Activated B cell treated with CpG ODN at 0.5 μM for 24 hours (primary cell): ENCODE measurements at regions not wholly inside any gene's neighbourhood (a gene's known extent, or its start where the extent isn't known, plus 50 kb on each side); places are given as distances from the start of the nearest gene placed in this dataset.

Source experiments
- ATAC-seq: fragments of 200-7000 bp; cut with Tn5 transposase; one replicate; pipeline ENCODE4 v1.10.0; 2021; ENCODE audit warnings: low read depth, mild to moderate bottlenecking, moderate library complexity
- CTCF ChIA-PET: fragments of 350-600 bp; sonication (Branson Sonifier 250); formaldehyde crosslinking; loops from one replicate; lab custom pipeline; 2021; ENCODE audit warnings: antibody characterized with exemption; lab: Charles Lee
- POLR2A ChIA-PET: fragments of 350-600 bp; sonication (Branson Sonifier 250); formaldehyde crosslinking; loops from one replicate; lab custom pipeline; 2021; ENCODE audit warnings: antibody characterized with exemption; lab: Charles Lee
- DNase-seq: peaks from one replicate; pipeline ENCODE4 v3.0.0; 2022
- H3K27ac Mint-ChIP-seq: one replicate; pipeline ENCODE4 v1.8.0; 2020; ENCODE audit warnings: mixed read lengths
- H3K27me3 Mint-ChIP-seq: one replicate; pipeline ENCODE4 v1.8.0; 2021; ENCODE audit warnings: mixed read lengths
- H3K36me3 Mint-ChIP-seq: one replicate; pipeline ENCODE4 v1.8.0; 2021; ENCODE audit warnings: low read depth, mixed read lengths
- H3K4me1 Mint-ChIP-seq: one replicate; pipeline ENCODE4 v1.8.0; 2021; ENCODE audit warnings: mixed read lengths
- H3K4me3 Mint-ChIP-seq: one replicate; pipeline ENCODE4 v1.8.0; 2020; ENCODE audit warnings: mild to moderate bottlenecking, mixed read lengths
- H3K9me3 Mint-ChIP-seq: one replicate; pipeline ENCODE4 v1.8.0; 2020; ENCODE audit warnings: mixed read lengths
- CTCF ChIP-seq: fragments of 200-600 bp; IDR thresholded peaks from one replicate; pipeline ENCODE4 v1.8.0; 2022; ENCODE audit warnings: antibody characterized with exemption, mild to moderate bottlenecking
- intact Hi-C: fragments of 100-400 bp; cut with micrococcal nuclease; formaldehyde crosslinking; loops from one replicate; pipeline ENCODE4 v1.15.1; 2024

- ChIA-PET CTCF (interaction anchor here (0.7 to 3.3 kb wide), 8 partner anchors 15 to 928 kb away, joined by 3 to 23 read pairs (median 4); partner anchors contain the start of gene ZBTB18), POLR2A (interaction anchor here (1.4 kb wide), 1 partner anchor 221 kb away, joined by 4 read pairs; the partner anchor contains the start of gene ZBTB18)
- Mint-ChIP-seq H3K4me3 (no peak overlapping the region), H3K27me3 (no peaks in the 10 kb centered on the region), H3K27ac (no peak overlapping the region), H3K36me3 (no peaks in the 10 kb centered on the region), H3K9me3 (peaks cover 7% of the 10 kb centered on the region), H3K4me1 (peaks cover 21% of the 10 kb centered on the region)
- no peak for TF ChIP-seq CTCF
- intact Hi-C loops = loop anchor here (2.0 kb wide), 2 partner anchors 325 to 421 kb away; partner anchors contain the start of gene AKT3
- ATAC-seq = no peak
- no peak for DNase-seq
Measured at GRCh38 chr1:244271691-244272308, 179.9 kb downstream of the ADSS2 start.

GRCh38 chr1:244272471-244273261 lies 179.0 kb downstream of the ADSS2 start:
- Mint-ChIP-seq H3K4me3 (no peak overlapping the region), H3K9me3 (peaks cover 7% of the 10 kb centered on the region), H3K36me3 (no peaks in the 10 kb centered on the region), H3K27me3 (no peaks in the 10 kb centered on the region), H3K27ac (no peak overlapping the region), H3K4me1 (peaks cover 21% of the 10 kb centered on the region)
- intact Hi-C loops = loop anchor here (1.0 to 2.0 kb wide), 7 partner anchors 27 to 928 kb away; partner anchors contain the start of gene AKT3
- ATAC-seq = peak; percentile 96
- CTCF ChIA-PET = interaction anchor here (0.6 to 3.3 kb wide), 9 partner anchors 16 to 929 kb away, joined by 3 to 23 read pairs (median 4); partner anchors contain the start of gene ZBTB18
- TF ChIP-seq CTCF = peak; percentile 92
- DNase-seq = peak; percentile 50
- POLR2A ChIA-PET = interaction anchor here (0.6 kb wide), 1 partner anchor 225 kb away, joined by 9 read pairs; no protein-coding TSS in a partner anchor

- CTCF ChIA-PET = interaction anchor here (0.6 to 3.3 kb wide), 6 partner anchors 10 to 929 kb away, joined by 3 to 23 read pairs (median 4); partner anchors contain the start of gene ZBTB18
- ATAC-seq (no peak), DNase-seq (no peak)
- Mint-ChIP-seq H3K27ac (no peak overlapping the region), H3K27me3 (no peaks in the 10 kb centered on the region), H3K9me3 (peaks cover 7% of the 10 kb centered on the region), H3K4me3 (no peak overlapping the region), H3K4me1 (peaks cover 21% of the 10 kb centered on the region), H3K36me3 (no peaks in the 10 kb centered on the region)
- TF ChIP-seq CTCF = no peak
- intact Hi-C loops = loop anchor here (1.0 to 2.0 kb wide), 7 partner anchors 26 to 929 kb away; partner anchors contain the start of gene AKT3
- POLR2A ChIA-PET = interaction anchor here (0.7 kb wide), 1 partner anchor 264 kb away, joined by 4 read pairs; no protein-coding TSS in a partner anchor
Measured at GRCh38 chr1:244273262-244273844, 178.4 kb downstream of the ADSS2 start.

- TF ChIP-seq CTCF = no peak
- intact Hi-C loops = loop anchor here (1.0 to 2.0 kb wide), 7 partner anchors 25 to 930 kb away; partner anchors contain the start of gene AKT3
- no peaks in the 10 kb centered on the region for H3K27me3 Mint-ChIP-seq
- CTCF ChIA-PET = interaction anchor here (0.6 to 3.3 kb wide), 4 partner anchors 10 to 930 kb away, joined by 3 to 23 read pairs (median 5); no protein-coding TSS in a partner anchor
- H3K27ac Mint-ChIP-seq = no peak overlapping the region
- POLR2A ChIA-PET = interaction anchor here (0.7 kb wide), 1 partner anchor 264 kb away, joined by 4 read pairs; no protein-coding TSS in a partner anchor
- ATAC-seq = no peak
- peaks cover 21% of the 10 kb centered on the region for H3K4me1 Mint-ChIP-seq
- no peaks in the 10 kb centered on the region for H3K36me3 Mint-ChIP-seq
- H3K9me3 Mint-ChIP-seq = peaks cover 7% of the 10 kb centered on the region
- DNase-seq = no peak
- no peak overlapping the region for H3K4me3 Mint-ChIP-seq
Measured at GRCh38 chr1:244273845-244274619, 177.7 kb downstream of the ADSS2 start.
